GM12878 (cell line): ENCODE measurements at regions not wholly inside any gene's neighbourhood (a gene's known extent, or its start where the extent isn't known, plus 50 kb on each side); places are given as distances from the start of the nearest gene placed in this dataset.

ENCODE experiments used
- ATAC-seq: fragments of 200-7000 bp; cut with Tn5 transposase; 3 replicates; pipeline ENCODE4 v1.9.1; 2020; ENCODE audit warnings: mild to moderate bottlenecking, moderate library complexity
- BruUV-seq: library from RNA; stranded (reverse); fragments of 400-500 nt; replicated peaks from 2 replicates; lab custom pipeline; 2021; lab: Mats Ljungman, UMichigan
- CTCF ChIA-PET: fragments of 300-600 bp; sonication (Branson Sonifier 250); formaldehyde crosslinking; extraction: SDS; loops from one replicate; lab custom pipeline; 2021; ENCODE audit warnings: inconsistent platforms; lab: Yijun Ruan, JAX
- POLR2A ChIA-PET: fragments of 350-600 bp; formaldehyde crosslinking; extraction: SDS; loops from one replicate; lab custom pipeline; 2021; ENCODE audit warnings: inconsistent platforms; lab: Charles Lee
- RAD21 ChIA-PET: fragments of 300-600 bp; sonication (Branson Sonifier 250); formaldehyde crosslinking; loops from one replicate; lab custom pipeline; 2023; ENCODE audit warnings: antibody characterized with exemption; ENCODE audit not compliant: unreplicated experiment; lab: Charles Lee
- SMC1A ChIA-PET: fragments of 300-600 bp; sonication (Branson Sonifier 250); formaldehyde crosslinking; loops from one replicate; lab custom pipeline; 2023; ENCODE audit not compliant: unreplicated experiment, uncharacterized antibody; lab: Charles Lee
- DNase-seq: peaks from one replicate; pipeline ENCODE4 v3.0.0-alpha.2; 2011; ENCODE audit warnings: low read depth, low spot score
- FAIRE-seq: peaks from 3 replicates; lab custom pipeline; 2011; peaks lifted over from hg19 to GRCh38; lab: Jason Lieb, UNC
- H2AFZ ChIP-seq: 2 replicates; pipeline ENCODE4 v1.6.0; 2011; ENCODE audit warnings: low read depth, low read length, control low read depth; ENCODE audit not compliant: control insufficient read depth
- H3K27ac ChIP-seq: 2 replicates; pipeline ENCODE4 v1.5.1; 2011; ENCODE audit warnings: control low read depth; ENCODE audit not compliant: control insufficient read depth, insufficient read depth
- H3K27me3 ChIP-seq, 2 experiments: replicated peaks in 1 of 2; 2 replicates each; pipeline versions ENCODE4 v1.6.0 to v1.6.1; 2011; ENCODE audit warnings: low read length in 1 of 2; ENCODE audit not compliant: control insufficient read depth in 2 of 2, insufficient read depth in 2 of 2
- H3K36me3 ChIP-seq, 2 experiments: 2 replicates each; pipeline ENCODE4 v1.5.1; 2011; ENCODE audit warnings: low read length in 1 of 2; ENCODE audit not compliant: control insufficient read depth in 2 of 2, insufficient read depth in 2 of 2
- H3K4me1 ChIP-seq: 2 replicates; pipeline ENCODE4 v1.6.1; 2011; ENCODE audit warnings: mild to moderate bottlenecking, low read length, moderate library complexity, mixed read lengths; ENCODE audit not compliant: control insufficient read depth, insufficient read depth
- H3K4me2 ChIP-seq: 2 replicates; pipeline ENCODE4 v1.6.0; 2011; ENCODE audit warnings: control low read depth; ENCODE audit not compliant: control insufficient read depth, insufficient read depth
- H3K4me3 ChIP-seq: fragments of 200-600 bp; sonication (generic); 2 replicates; pipeline ENCODE4 v1.5.1; 2016
- H3K79me2 ChIP-seq: 2 replicates; pipeline ENCODE4 v1.6.0; 2011; ENCODE audit warnings: low read length; ENCODE audit not compliant: control insufficient read depth, insufficient read depth
- H3K9ac ChIP-seq: 2 replicates; pipeline ENCODE4 v1.8.0; 2011; ENCODE audit warnings: low read length, control low read depth, mixed read lengths; ENCODE audit not compliant: control insufficient read depth, insufficient read depth
- H3K9me3 ChIP-seq: replicated peaks from 3 replicates; pipeline ENCODE4 v1.5.1; 2011; ENCODE audit warnings: mild to moderate bottlenecking, low read length; ENCODE audit not compliant: control insufficient read depth, insufficient read depth
- H4K20me1 ChIP-seq: 2 replicates; pipeline ENCODE4 v1.6.0; 2011; ENCODE audit not compliant: control insufficient read depth, insufficient read depth
- CHD1 ChIP-seq: IDR thresholded peaks from 2 replicates; pipeline ENCODE4 v1.6.1; 2012; ENCODE audit warnings: low read depth, low read length, improper control_type of control experiment
- MEF2B ChIP-seq: fragments of 450-650 bp; IDR thresholded peaks from 2 replicates; pipeline ENCODE4 v1.6.1; 2018; ENCODE audit warnings: mild to moderate bottlenecking, moderate library complexity; ENCODE audit not compliant: partially characterized antibody, poor library complexity, severe bottlenecking
- NFYA ChIP-seq: IDR thresholded peaks from 2 replicates; pipeline ENCODE4 v1.6.1; 2011; ENCODE audit warnings: low read depth, mild to moderate bottlenecking, low read length, improper control_type of control experiment, borderline replicate concordance
- SREBF1 ChIP-seq: IDR thresholded peaks from 2 replicates; pipeline ENCODE4 v1.6.1; 2012; ENCODE audit warnings: mild to moderate bottlenecking, low read length
- TARDBP ChIP-seq: IDR thresholded peaks from 2 replicates; pipeline ENCODE4 v1.6.1; 2016; ENCODE audit warnings: borderline replicate concordance
- ZNF622 ChIP-seq: fragments of 450-650 bp; IDR thresholded peaks from 2 replicates; pipeline ENCODE4 v1.6.1; 2017; ENCODE audit warnings: mild to moderate bottlenecking, inconsistent platforms
- WGBS: methylation state at CpG from one replicate; pipeline ENCODE4 v1.1.6; 2016; ENCODE audit warnings: low lambda C conversion rate; ENCODE audit not compliant: insufficient replicate concordance, insufficient coverage; ENCODE audit errors: missing lambda C conversion rate; 5-methylcytosine and 5-hydroxymethylcytosine counted together
- in situ Hi-C: fragments of 300-500 bp; cut with MboI; formaldehyde crosslinking; loops from 9 replicates; pipeline ENCODE4 v1.14.3; 2018; ENCODE audit warnings: mixed read lengths
- intact Hi-C: fragments of 100-400 bp; cut with micrococcal nuclease; formaldehyde crosslinking; loops from one replicate; pipeline ENCODE4 v1.14.2; 2022; ENCODE audit not compliant: unreplicated experiment
- TF ChIP-seq, protein P1 (sequence below): IDR thresholded peaks from 2 replicates; pipeline ENCODE4 v1.6.1; 2012; ENCODE audit warnings: mild to moderate bottlenecking, low read depth, low read length
- TF ChIP-seq, protein P2 (sequence below): IDR thresholded peaks from 2 replicates; pipeline ENCODE4 v1.6.1; 2011; ENCODE audit warnings: low read depth, low read length, improper control_type of control experiment, borderline replicate concordance
- TF ChIP-seq, protein P3 (sequence below): fragments of 450-650 bp; IDR thresholded peaks from 2 replicates; pipeline ENCODE4 v1.6.1; 2018; ENCODE audit warnings: mild to moderate bottlenecking, low read depth, moderate library complexity; ENCODE audit not compliant: partially characterized antibody
- TF ChIP-seq, protein P4 (sequence below): IDR thresholded peaks from 2 replicates; pipeline ENCODE4 v1.6.1; 2012; ENCODE audit warnings: low read depth, low read length, improper control_type of control experiment

DNA sequence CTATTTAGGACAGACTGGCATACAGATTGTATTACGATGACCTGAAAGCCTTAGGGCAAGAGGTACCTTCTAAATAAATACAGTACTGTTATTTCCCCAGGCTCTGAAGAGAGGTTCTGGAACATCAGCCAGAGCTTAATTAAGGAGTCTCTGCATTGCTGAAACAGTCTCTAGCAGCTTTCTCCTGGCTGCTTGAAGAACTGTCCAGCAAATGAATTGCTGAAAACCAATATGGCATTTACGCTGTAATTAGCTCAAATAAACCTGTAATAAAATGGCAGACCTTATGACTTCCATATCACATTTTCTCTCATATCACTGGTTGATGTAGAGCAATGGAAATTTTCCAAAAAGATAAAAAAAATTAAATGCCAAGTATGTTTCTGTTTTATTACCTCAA lies 636.3 kb downstream of the GABRG2 start:
- no peaks in the 10 kb centered on the region for H3K36me3 ChIP-seq
- no peak overlapping the region for H3K4me3 ChIP-seq
- no peak overlapping the region for H3K9ac ChIP-seq
- ChIA-PET POLR2A (no interaction called here), RAD21 (no interaction called here), SMC1A (interaction anchor here (0.7 kb wide), 1 partner anchor 606 kb away, joined by 3 read pairs; no protein-coding TSS in a partner anchor), CTCF (no interaction called here)
- H4K20me1 ChIP-seq, result no peaks in the 10 kb centered on the region
- no peaks in the 10 kb centered on the region for H3K4me1 ChIP-seq
- in situ Hi-C loops (no loop called here), intact Hi-C loops (no loop called here)
- no peak overlapping the region for H3K4me2 ChIP-seq
- H2AFZ ChIP-seq, result no peak overlapping the region
- ATAC-seq (no peak), DNase-seq (no peak), FAIRE-seq (no peak)
- WGBS, result 8% methylated on average over 2 of the region's 2 CpGs
- no peaks in the 10 kb centered on the region for H3K27me3 ChIP-seq
- H3K9me3 ChIP-seq, result no peaks in the 10 kb centered on the region
- BruUV-seq, result no TSS peak
- no peak overlapping the region for H3K27ac ChIP-seq
- H3K79me2 ChIP-seq, result no peaks in the 10 kb centered on the region
- TF ChIP-seq NFYA, result no peak
- TF ChIP-seq, protein P1, sequence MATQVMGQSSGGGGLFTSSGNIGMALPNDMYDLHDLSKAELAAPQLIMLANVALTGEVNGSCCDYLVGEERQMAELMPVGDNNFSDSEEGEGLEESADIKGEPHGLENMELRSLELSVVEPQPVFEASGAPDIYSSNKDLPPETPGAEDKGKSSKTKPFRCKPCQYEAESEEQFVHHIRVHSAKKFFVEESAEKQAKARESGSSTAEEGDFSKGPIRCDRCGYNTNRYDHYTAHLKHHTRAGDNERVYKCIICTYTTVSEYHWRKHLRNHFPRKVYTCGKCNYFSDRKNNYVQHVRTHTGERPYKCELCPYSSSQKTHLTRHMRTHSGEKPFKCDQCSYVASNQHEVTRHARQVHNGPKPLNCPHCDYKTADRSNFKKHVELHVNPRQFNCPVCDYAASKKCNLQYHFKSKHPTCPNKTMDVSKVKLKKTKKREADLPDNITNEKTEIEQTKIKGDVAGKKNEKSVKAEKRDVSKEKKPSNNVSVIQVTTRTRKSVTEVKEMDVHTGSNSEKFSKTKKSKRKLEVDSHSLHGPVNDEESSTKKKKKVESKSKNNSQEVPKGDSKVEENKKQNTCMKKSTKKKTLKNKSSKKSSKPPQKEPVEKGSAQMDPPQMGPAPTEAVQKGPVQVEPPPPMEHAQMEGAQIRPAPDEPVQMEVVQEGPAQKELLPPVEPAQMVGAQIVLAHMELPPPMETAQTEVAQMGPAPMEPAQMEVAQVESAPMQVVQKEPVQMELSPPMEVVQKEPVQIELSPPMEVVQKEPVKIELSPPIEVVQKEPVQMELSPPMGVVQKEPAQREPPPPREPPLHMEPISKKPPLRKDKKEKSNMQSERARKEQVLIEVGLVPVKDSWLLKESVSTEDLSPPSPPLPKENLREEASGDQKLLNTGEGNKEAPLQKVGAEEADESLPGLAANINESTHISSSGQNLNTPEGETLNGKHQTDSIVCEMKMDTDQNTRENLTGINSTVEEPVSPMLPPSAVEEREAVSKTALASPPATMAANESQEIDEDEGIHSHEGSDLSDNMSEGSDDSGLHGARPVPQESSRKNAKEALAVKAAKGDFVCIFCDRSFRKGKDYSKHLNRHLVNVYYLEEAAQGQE, result peak; percentile 70

DNA sequence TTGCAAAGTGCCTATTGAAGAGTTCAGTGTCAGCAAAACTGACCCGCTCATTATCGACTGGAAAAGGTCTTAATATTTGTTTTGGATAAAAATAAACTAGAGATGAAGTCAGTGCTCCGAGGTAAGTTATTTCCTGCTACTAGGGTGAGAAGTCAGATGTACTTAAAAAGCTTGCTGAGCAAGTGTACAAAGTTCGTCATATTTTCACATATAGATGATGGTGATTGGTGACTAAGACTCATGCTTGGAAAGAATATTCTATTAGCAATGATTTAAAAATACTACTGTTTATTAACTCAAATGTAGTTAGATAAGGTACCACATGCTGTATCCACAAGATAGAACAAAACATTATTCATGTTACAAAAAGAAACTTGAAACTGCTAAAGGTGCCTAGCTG lies 643.7 kb downstream of the GABRG2 start:
- H3K4me1 ChIP-seq, result no peaks in the 10 kb centered on the region
- ChIA-PET SMC1A (no interaction called here), POLR2A (no interaction called here), RAD21 (no interaction called here), CTCF (no interaction called here)
- 16% methylated on average over 4 of the region's 4 CpGs for WGBS
- no peaks in the 10 kb centered on the region for H3K36me3 ChIP-seq
- intact Hi-C loops (no loop called here), in situ Hi-C loops (no loop called here)
- FAIRE-seq, result no peak
- H3K27ac ChIP-seq, result no peak overlapping the region
- H4K20me1 ChIP-seq, result no peaks in the 10 kb centered on the region
- no peak overlapping the region for H3K9ac ChIP-seq
- no peak overlapping the region for H3K4me2 ChIP-seq
- no peak for DNase-seq
- H3K27me3 ChIP-seq, result no peaks in the 10 kb centered on the region
- no peak for ATAC-seq
- H3K4me3 ChIP-seq, result no peak overlapping the region
- BruUV-seq, result no TSS peak
- H3K9me3 ChIP-seq, result no peaks in the 10 kb centered on the region
- TF ChIP-seq, protein P2, sequence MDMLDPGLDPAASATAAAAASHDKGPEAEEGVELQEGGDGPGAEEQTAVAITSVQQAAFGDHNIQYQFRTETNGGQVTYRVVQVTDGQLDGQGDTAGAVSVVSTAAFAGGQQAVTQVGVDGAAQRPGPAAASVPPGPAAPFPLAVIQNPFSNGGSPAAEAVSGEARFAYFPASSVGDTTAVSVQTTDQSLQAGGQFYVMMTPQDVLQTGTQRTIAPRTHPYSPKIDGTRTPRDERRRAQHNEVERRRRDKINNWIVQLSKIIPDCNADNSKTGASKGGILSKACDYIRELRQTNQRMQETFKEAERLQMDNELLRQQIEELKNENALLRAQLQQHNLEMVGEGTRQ, result no peak
- TF ChIP-seq ZNF622 (no peak), CHD1 (no peak), TARDBP (no peak), MEF2B (no peak), SREBF1 (no peak)
- TF ChIP-seq, protein P3, sequence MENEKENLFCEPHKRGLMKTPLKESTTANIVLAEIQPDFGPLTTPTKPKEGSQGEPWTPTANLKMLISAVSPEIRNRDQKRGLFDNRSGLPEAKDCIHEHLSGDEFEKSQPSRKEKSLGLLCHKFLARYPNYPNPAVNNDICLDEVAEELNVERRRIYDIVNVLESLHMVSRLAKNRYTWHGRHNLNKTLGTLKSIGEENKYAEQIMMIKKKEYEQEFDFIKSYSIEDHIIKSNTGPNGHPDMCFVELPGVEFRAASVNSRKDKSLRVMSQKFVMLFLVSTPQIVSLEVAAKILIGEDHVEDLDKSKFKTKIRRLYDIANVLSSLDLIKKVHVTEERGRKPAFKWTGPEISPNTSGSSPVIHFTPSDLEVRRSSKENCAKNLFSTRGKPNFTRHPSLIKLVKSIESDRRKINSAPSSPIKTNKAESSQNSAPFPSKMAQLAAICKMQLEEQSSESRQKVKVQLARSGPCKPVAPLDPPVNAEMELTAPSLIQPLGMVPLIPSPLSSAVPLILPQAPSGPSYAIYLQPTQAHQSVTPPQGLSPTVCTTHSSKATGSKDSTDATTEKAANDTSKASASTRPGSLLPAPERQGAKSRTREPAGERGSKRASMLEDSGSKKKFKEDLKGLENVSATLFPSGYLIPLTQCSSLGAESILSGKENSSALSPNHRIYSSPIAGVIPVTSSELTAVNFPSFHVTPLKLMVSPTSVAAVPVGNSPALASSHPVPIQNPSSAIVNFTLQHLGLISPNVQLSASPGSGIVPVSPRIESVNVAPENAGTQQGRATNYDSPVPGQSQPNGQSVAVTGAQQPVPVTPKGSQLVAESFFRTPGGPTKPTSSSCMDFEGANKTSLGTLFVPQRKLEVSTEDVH, result no peak
- TF ChIP-seq, protein P4, sequence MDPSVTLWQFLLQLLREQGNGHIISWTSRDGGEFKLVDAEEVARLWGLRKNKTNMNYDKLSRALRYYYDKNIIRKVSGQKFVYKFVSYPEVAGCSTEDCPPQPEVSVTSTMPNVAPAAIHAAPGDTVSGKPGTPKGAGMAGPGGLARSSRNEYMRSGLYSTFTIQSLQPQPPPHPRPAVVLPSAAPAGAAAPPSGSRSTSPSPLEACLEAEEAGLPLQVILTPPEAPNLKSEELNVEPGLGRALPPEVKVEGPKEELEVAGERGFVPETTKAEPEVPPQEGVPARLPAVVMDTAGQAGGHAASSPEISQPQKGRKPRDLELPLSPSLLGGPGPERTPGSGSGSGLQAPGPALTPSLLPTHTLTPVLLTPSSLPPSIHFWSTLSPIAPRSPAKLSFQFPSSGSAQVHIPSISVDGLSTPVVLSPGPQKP, result no peak
- TF ChIP-seq, all 136 proteins: peak for 0
- Histone ChIP-seq H2AFZ (no peak overlapping the region), H3K79me2 (no peaks in the 10 kb centered on the region)
